ENCODE measurements at regions not wholly inside any gene's neighbourhood (a gene's known extent, or its start where the extent isn't known, plus 50 kb on each side); places are given as distances from the start of the nearest gene placed in this dataset.

DNA sequence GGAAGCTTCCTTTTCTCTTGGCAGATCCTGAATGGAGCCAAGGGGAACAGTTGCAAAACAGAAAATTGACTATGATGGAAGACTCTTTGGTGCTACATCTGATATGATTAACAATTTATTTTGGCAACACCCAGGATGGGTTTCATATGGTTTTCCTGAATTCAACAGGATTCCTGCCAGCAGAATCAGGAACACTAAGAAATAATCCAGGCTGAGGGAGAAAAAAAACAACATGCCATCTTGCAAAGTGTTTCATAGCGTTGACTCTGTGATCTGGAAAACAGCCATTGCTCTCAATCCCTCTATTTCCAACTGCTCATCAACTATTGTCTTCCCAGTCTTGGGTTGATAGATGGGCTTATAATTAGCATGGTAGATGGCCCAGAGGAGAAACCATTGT is 303.8 kb upstream of the KLF3 start:
- Histone ChIP-seq H3K4me3 (no peak overlapping the region), H3K9me3 (no peaks in the 10 kb centered on the region), H3K4me1 (peaks cover 0 to 6% of the 10 kb centered on the region in 2 donors), H3K36me3 (no peaks in the 10 kb centered on the region), H3K27ac (no peak overlapping the region), H3K27me3 (no peaks in the 10 kb centered on the region)
- DNase-seq (ENCODE audit: low spot score in 2 of 2): no peak
- intact Hi-C loops (cut with DNase I): no loop called here
- TF ChIP-seq, protein P1, sequence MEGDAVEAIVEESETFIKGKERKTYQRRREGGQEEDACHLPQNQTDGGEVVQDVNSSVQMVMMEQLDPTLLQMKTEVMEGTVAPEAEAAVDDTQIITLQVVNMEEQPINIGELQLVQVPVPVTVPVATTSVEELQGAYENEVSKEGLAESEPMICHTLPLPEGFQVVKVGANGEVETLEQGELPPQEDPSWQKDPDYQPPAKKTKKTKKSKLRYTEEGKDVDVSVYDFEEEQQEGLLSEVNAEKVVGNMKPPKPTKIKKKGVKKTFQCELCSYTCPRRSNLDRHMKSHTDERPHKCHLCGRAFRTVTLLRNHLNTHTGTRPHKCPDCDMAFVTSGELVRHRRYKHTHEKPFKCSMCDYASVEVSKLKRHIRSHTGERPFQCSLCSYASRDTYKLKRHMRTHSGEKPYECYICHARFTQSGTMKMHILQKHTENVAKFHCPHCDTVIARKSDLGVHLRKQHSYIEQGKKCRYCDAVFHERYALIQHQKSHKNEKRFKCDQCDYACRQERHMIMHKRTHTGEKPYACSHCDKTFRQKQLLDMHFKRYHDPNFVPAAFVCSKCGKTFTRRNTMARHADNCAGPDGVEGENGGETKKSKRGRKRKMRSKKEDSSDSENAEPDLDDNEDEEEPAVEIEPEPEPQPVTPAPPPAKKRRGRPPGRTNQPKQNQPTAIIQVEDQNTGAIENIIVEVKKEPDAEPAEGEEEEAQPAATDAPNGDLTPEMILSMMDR (IDR thresholded peaks at IDR 0.05): no peak

DNA sequence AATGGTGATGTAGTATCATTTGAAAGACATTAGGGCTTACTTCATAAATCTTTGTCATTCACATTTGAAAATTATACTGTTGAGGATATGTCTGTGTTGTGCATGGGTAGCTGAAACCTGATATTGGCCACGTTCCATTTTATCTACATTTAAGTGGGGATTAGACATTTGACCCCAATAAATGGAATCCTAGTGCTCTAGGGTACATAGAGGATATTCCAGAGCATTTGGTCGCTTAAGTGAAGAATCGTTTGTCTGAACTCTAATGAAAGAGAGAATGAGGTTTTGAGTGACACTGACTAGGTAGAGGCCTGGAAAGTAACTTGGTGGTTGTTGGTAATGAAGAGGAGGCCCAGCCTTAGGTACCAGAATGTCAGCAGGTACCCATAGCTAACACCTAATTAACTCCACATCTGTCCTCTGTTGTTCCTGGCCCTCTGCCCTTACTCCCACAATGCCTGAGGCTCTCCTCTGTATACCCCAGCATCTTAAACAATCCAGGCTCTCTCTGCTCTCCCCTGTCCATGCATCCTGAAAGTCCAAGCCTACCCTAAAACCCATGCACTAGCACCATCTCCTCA is 299.5 kb upstream of the KLF3 start:
- Histone ChIP-seq H3K4me1 (peaks cover 0 to 28% of the 10 kb centered on the region in 2 donors), H3K27ac (peak overlapping the region in 1 of 2 donors; percentile 28), H3K27me3 (no peaks in the 10 kb centered on the region), H3K4me3 (no peak overlapping the region), H3K36me3 (no peaks in the 10 kb centered on the region), H3K9me3 (no peaks in the 10 kb centered on the region)
- no peak for DNase-seq (ENCODE audit: low spot score in 2 of 2)
- intact Hi-C loops (cut with DNase I): no loop called here
- TF ChIP-seq, protein P1 (IDR thresholded peaks at IDR 0.05): no peak

DNA sequence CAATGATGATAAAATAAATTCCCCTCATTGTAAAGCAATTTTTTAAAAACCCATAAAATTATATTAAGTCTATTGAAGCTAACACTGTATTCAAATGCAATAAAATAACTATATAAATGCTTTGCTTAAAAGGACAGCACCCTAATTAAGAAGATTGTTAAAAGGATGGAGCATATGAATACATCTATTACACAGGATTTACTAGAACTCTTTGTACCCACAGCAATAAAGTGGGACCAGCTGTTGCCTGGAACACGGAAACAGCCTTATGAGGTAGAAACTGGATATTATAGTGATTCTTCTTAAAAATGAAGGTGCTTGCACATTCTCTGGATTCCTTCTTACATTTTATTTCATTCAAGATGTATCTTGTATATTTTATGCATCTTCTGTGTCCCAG is 298.7 kb upstream of the KLF3 start:
- H3K27ac ChIP-seq: peak overlapping the region in 1 of 2 donors; percentile 68
- no peaks in the 10 kb centered on the region for H3K27me3 ChIP-seq
- intact Hi-C loops (cut with DNase I): loop anchor here (5.0 kb wide), 1 partner anchor 173 kb away; no protein-coding TSS in a partner anchor
- TF ChIP-seq, protein P1 (IDR thresholded peaks at IDR 0.05): no peak
- DNase-seq (ENCODE audit: low spot score in 2 of 2): no peak
- no peaks in the 10 kb centered on the region for H3K9me3 ChIP-seq
- no peaks in the 10 kb centered on the region for H3K36me3 ChIP-seq
- H3K4me1 ChIP-seq: peaks cover 0 to 28% of the 10 kb centered on the region in 2 donors
- no peak overlapping the region for H3K4me3 ChIP-seq

DNA sequence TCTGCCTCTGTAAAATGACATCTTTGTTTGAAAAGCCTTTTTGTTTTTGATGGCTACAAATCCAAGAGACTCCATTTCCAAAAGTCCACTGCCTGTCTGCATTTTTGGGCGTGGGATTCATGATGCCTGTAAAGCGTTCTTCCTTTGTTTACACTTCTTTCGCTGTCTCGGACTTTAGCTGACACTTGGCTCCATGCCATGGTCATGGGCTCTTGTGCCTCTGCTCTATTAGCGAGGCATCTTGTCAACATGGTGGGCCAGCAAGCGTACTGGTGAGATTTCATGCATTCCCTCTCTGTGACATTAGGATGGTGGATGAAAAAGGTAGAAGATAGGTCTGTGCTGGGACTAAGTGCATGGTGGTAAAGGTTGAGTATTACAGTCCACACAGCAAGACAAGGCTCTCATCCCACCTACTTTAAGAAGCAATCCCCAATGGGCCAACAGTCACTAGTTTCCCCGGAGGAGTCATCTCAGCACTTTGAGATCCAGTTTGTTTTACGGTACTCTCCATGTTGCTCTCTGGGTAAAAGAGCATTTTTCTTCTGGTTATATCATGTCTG is 298.2 kb upstream of the KLF3 start:
- no peak for DNase-seq (ENCODE audit: low spot score in 2 of 2)
- intact Hi-C loops (cut with DNase I): loop anchor here (2.0 to 5.0 kb wide), 2 partner anchors 47 to 174 kb away; no protein-coding TSS in a partner anchor

DNA sequence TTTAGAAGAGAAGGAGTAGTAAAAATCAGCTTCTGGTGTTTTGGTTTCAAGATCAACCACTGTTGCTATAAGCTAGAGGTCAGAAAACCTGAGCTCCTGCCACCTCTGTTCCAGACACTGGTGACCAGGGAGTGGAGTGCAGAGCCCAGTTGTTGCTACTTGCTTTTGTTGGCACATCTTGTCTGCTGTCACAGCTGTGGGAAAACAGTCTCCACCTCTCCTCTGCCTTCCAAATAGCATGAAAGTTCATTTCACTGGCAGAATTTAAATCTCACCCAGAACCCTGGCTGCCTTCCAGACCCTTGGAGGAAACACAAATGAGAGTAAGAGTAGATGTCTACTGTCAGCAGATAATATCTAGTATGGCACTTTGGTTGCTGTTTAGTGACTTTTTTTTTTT is 297.5 kb upstream of the KLF3 start:
- Histone ChIP-seq H3K4me3 (no peak overlapping the region), H3K9me3 (no peaks in the 10 kb centered on the region), H3K4me1 (peaks cover 0 to 29% of the 10 kb centered on the region in 2 donors), H3K36me3 (no peaks in the 10 kb centered on the region), H3K27me3 (no peaks in the 10 kb centered on the region), H3K27ac (peak overlapping the region; percentile 68 to 74)
- intact Hi-C loops (cut with DNase I): loop anchor here (2.0 to 5.0 kb wide), 2 partner anchors 48 to 174 kb away; no protein-coding TSS in a partner anchor
- peak in 1 of 2 donors; percentile 82 for DNase-seq (ENCODE audit: low spot score in 2 of 2)
- TF ChIP-seq, protein P1 (IDR thresholded peaks at IDR 0.05): no peak

More for the DNA sequence above, 298.2 kb upstream of the KLF3 start:
- TF ChIP-seq, protein P1 (IDR thresholded peaks at IDR 0.05): no peak
- Histone ChIP-seq H3K4me3 (no peak overlapping the region), H3K27ac (peak overlapping the region; percentile 68 to 74), H3K36me3 (no peaks in the 10 kb centered on the region), H3K27me3 (no peaks in the 10 kb centered on the region), H3K4me1 (peaks cover 0 to 28% of the 10 kb centered on the region in 2 donors), H3K9me3 (no peaks in the 10 kb centered on the region)

Data from ascending aorta (tissue), 2 donors.